K562 (cell line): ENCODE measurements at regions not wholly inside any gene's neighbourhood (a gene's known extent, or its start where the extent isn't known, plus 50 kb on each side); places are given as distances from the start of the nearest gene placed in this dataset.

ENCODE experiments used
- CCAR2 ChIP-seq: fragments of 200-400 bp; formaldehyde crosslinking; IDR thresholded peaks from 2 replicates; pipeline ENCODE4 v1.6.1; 2017; ENCODE audit warnings: mild to moderate bottlenecking, low read depth, low read length
- CHD1 ChIP-seq: fragments of 200-600 bp; sonication (generic); IDR thresholded peaks from one replicate; pipeline ENCODE4 v1.6.1; 2012; ENCODE audit warnings: mild to moderate bottlenecking, moderate library complexity, low read length, inconsistent platforms
- CREB1 ChIP-seq, 2 experiments: sonication (generic) in 1 of 2; formaldehyde crosslinking in 1 of 2; IDR thresholded peaks; 2 replicates each; pipeline versions ENCODE4 v1.6.1 to v1.8.0; 2012 to 2022; ENCODE audit warnings: inconsistent platforms in 1 of 2, mild to moderate bottlenecking in 1 of 2, missing genetic modification reagents in 1 of 2, moderate library complexity in 1 of 2
- EP300 ChIP-seq: IDR thresholded peaks from 2 replicates; pipeline ENCODE4 v1.6.1; 2012; ENCODE audit warnings: low read length, improper control_type of control experiment
- EP400 ChIP-seq: fragments of 450-650 bp; IDR thresholded peaks from 2 replicates; pipeline ENCODE4 v1.6.1; 2017; ENCODE audit warnings: antibody characterized with exemption, mild to moderate bottlenecking, moderate library complexity
- KLF1 ChIP-seq: fragments of 450-650 bp; IDR thresholded peaks from 2 replicates; pipeline ENCODE4 v1.6.1; 2016; ENCODE audit warnings: missing genetic modification characterization, missing compliant biosample characterization
- MEF2A ChIP-seq: IDR thresholded peaks from 2 replicates; pipeline ENCODE4 v1.6.1; 2011; ENCODE audit warnings: low read depth, mild to moderate bottlenecking, low read length, moderate library complexity; ENCODE audit not compliant: control insufficient read depth
- NCOA4 ChIP-seq: fragments of 450-650 bp; IDR thresholded peaks from 2 replicates; pipeline ENCODE4 v1.6.1; 2018; ENCODE audit warnings: mild to moderate bottlenecking; ENCODE audit not compliant: partially characterized antibody
- NCOA6 ChIP-seq: fragments of 450-650 bp; IDR thresholded peaks from 2 replicates; pipeline ENCODE4 v1.6.1; 2017; ENCODE audit warnings: mild to moderate bottlenecking
- PHF21A ChIP-seq: fragments of 450-650 bp; IDR thresholded peaks from 2 replicates; pipeline ENCODE4 v1.6.1; 2017; ENCODE audit warnings: low read depth, borderline replicate concordance
- POLR2B ChIP-seq: fragments of 450-650 bp; IDR thresholded peaks from 2 replicates; pipeline ENCODE4 v1.6.1; 2018; ENCODE audit warnings: low read depth; ENCODE audit not compliant: partially characterized antibody
- RCOR1 ChIP-seq, 2 experiments: IDR thresholded peaks; 2 replicates each; pipeline ENCODE4 v1.6.1; 2012; ENCODE audit warnings: low read depth in 2 of 2, low read length in 2 of 2, borderline replicate concordance in 1 of 2, improper control_type of control experiment in 1 of 2
- RFX7 ChIP-seq: fragments of 250-450 bp; sonication (Bioruptor Pico); IDR thresholded peaks from 2 replicates; pipeline ENCODE4 v1.5.1; 2021; ENCODE audit warnings: mild to moderate bottlenecking
- SAFB ChIP-seq: fragments of 200-400 bp; formaldehyde crosslinking; IDR thresholded peaks from 2 replicates; pipeline ENCODE4 v1.6.1; 2017; ENCODE audit warnings: low read depth, low read length, borderline replicate concordance
- ZC3H4 ChIP-seq: sonication (generic); formaldehyde crosslinking; IDR thresholded peaks from 2 replicates; pipeline ENCODE4 v1.9.0; 2021; ENCODE audit warnings: missing genetic modification reagents, borderline replicate concordance
- ZFX ChIP-seq: sonication (generic); formaldehyde crosslinking; IDR thresholded peaks from 2 replicates; pipeline ENCODE4 v1.8.0; 2022; ENCODE audit warnings: mild to moderate bottlenecking, missing genetic modification reagents, moderate library complexity
- ZNF165 ChIP-seq: fragments of 250-450 bp; sonication (Bioruptor Pico); IDR thresholded peaks from 2 replicates; pipeline ENCODE4 v1.4.0; 2020; ENCODE audit warnings: borderline replicate concordance
- ZNF3 ChIP-seq: fragments of 250-450 bp; sonication (Bioruptor Pico); IDR thresholded peaks from 2 replicates; pipeline ENCODE4 v1.5.0; 2021; ENCODE audit warnings: mild to moderate bottlenecking, moderate library complexity
- ZNF445 ChIP-seq: fragments of 250-450 bp; sonication (Bioruptor Pico); IDR thresholded peaks from 2 replicates; pipeline ENCODE4 v1.4.0; 2020; ENCODE audit warnings: low read depth, mild to moderate bottlenecking, moderate library complexity
- ZNF449 ChIP-seq: fragments of 250-450 bp; sonication (Bioruptor Pico); IDR thresholded peaks from 2 replicates; pipeline ENCODE4 v1.8.0; 2022; ENCODE audit warnings: moderate library complexity, mild to moderate bottlenecking, inconsistent platforms
- ZNF584 ChIP-seq: fragments of 200-800 bp; sonication (Bioruptor generic); IDR thresholded peaks from 2 replicates; pipeline ENCODE4 v1.6.1; 2016; ENCODE audit warnings: low read depth, mild to moderate bottlenecking, missing genetic modification characterization, missing compliant biosample characterization
- ZNF644 ChIP-seq: fragments of 200-800 bp; sonication (Bioruptor generic); IDR thresholded peaks from 2 replicates; pipeline ENCODE4 v1.6.1; 2016; ENCODE audit warnings: low read depth, missing genetic modification characterization, missing compliant biosample characterization
- TF ChIP-seq, protein P1 (sequence below): sonication (generic); formaldehyde crosslinking; IDR thresholded peaks from 2 replicates; pipeline ENCODE4 v1.8.0; 2022; ENCODE audit warnings: missing genetic modification reagents, mild to moderate bottlenecking, borderline replicate concordance
- TF ChIP-seq, protein P2 (sequence below), 2 experiments: fragments of 450-650 bp in 1 of 2; sonication (generic) in 1 of 2; formaldehyde crosslinking; conservative IDR thresholded peaks; 2 replicates each; pipeline versions ENCODE4 v1.4.0 to v1.8.1; 2020 to 2022; ENCODE audit warnings: mild to moderate bottlenecking in 1 of 2, missing genetic modification reagents in 1 of 2
- TF ChIP-seq, protein P3 (sequence below): sonication (generic); formaldehyde crosslinking; IDR thresholded peaks from 2 replicates; pipeline ENCODE4 v1.8.1; 2022; ENCODE audit warnings: missing genetic modification reagents

DNA sequence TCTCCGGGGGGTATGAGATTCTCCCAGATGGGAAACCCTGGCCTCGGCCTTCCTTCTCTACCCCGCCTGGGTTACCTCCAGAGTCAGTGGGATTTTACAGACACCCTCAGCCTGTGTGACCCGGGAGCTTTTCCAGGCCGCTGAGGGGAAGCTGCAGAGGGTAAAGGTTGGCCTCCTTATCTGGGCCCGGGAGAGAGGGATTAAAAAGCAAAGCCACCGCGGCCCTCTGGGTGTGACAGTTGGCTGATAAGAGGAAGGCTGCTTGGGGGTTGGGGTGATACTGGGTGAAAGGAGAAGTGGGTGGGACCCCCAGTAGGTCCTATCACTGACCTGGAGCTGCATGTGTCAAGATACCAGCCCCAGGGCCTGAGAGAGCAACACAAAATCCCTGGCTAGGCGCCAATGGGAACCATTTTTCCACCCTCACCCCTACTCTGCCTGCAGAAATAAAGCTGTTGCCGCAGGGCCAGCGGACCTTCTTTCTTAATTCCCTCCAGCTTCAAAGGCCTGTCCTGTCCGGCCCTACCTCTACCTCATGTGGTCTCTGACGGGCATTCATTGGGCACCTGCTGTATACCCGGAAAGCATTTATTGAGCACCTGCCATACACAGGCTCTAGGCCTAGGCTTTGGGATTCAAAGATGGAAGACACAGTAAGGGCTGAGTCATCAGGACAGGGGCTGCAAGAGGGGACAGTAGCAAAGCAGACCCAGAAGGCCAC is 77.6 kb upstream of the GSE1 start (continued):
- TF ChIP-seq ZNF165 (CRISPR knock-in tag) (peak; percentile 75), ZC3H4 (CRISPR knock-in tag) (no peak), RFX7 (CRISPR knock-in tag) (no peak), ZNF445 (CRISPR knock-in tag) (no peak), POLR2B (no peak), ZNF449 (CRISPR knock-in tag) (peak; percentile 75), CHD1 (peak; percentile 82), EP400 (peak; percentile 88), CREB1 (IDR thresholded peaks at IDR 0.05) (peak; percentile 80), CREB1 (CRISPR knock-in tag; IDR thresholded peaks at IDR 0.05) (peak; percentile 34; the same call in 1 of the 2 replicates), ZNF644 (peak; percentile 97), CCAR2 (peak; percentile 96), RCOR1 (IDR thresholded peaks at IDR 0.05; ENCODE audit: borderline replicate concordance in 1 of 2, low read depth in 2 of 2, low read length in 2 of 2) (peak; percentile 99), PHF21A (peak; percentile 97), ZNF3 (no peak), SAFB (no peak), NCOA6 (no peak; the same call in 1 of the 2 replicates), ZFX (peak; percentile 90), KLF1 (tag) (peak; percentile 91), MEF2A (peak; percentile 80; the same call in 1 of the 2 replicates), EP300 (peak; percentile 100), ZNF584 (CRISPR knock-in tag) (peak; percentile 91), NCOA4 (no peak)
- TF ChIP-seq, protein P1, sequence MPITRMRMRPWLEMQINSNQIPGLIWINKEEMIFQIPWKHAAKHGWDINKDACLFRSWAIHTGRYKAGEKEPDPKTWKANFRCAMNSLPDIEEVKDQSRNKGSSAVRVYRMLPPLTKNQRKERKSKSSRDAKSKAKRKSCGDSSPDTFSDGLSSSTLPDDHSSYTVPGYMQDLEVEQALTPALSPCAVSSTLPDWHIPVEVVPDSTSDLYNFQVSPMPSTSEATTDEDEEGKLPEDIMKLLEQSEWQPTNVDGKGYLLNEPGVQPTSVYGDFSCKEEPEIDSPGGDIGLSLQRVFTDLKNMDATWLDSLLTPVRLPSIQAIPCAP (CRISPR knock-in tag): no peak
- TF ChIP-seq, protein P2, sequence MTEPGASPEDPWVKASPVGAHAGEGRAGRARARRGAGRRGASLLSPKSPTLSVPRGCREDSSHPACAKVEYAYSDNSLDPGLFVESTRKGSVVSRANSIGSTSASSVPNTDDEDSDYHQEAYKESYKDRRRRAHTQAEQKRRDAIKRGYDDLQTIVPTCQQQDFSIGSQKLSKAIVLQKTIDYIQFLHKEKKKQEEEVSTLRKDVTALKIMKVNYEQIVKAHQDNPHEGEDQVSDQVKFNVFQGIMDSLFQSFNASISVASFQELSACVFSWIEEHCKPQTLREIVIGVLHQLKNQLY (CRISPR knock-in tag; conservative IDR thresholded peaks at IDR 0.05): peak in 1 of 2 experiments; percentile 89; a peak in 1 of 4 replicates
- TF ChIP-seq, protein P3, sequence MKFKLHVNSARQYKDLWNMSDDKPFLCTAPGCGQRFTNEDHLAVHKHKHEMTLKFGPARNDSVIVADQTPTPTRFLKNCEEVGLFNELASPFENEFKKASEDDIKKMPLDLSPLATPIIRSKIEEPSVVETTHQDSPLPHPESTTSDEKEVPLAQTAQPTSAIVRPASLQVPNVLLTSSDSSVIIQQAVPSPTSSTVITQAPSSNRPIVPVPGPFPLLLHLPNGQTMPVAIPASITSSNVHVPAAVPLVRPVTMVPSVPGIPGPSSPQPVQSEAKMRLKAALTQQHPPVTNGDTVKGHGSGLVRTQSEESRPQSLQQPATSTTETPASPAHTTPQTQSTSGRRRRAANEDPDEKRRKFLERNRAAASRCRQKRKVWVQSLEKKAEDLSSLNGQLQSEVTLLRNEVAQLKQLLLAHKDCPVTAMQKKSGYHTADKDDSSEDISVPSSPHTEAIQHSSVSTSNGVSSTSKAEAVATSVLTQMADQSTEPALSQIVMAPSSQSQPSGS (CRISPR knock-in tag): no peak
